HG03378 (cell line): ENCODE measurements at regions not wholly inside any gene's neighbourhood (a gene's known extent, or its start where the extent isn't known, plus 50 kb on each side); places are given as distances from the start of the nearest gene placed in this dataset.
"Not testable (repeated sequence)": the region's sequence is repeated elsewhere in the genome, so short reads cannot be mapped to it uniquely, and the experiment has no call there.

ENCODE experiments used
- ATAC-seq: cut with Tn5 transposase; IDR thresholded peaks from one replicate; pipeline ENCODE4 v1.9.1; 2021; ENCODE audit warnings: mild to moderate bottlenecking, moderate library complexity; ENCODE audit not compliant: unreplicated experiment

DNA sequence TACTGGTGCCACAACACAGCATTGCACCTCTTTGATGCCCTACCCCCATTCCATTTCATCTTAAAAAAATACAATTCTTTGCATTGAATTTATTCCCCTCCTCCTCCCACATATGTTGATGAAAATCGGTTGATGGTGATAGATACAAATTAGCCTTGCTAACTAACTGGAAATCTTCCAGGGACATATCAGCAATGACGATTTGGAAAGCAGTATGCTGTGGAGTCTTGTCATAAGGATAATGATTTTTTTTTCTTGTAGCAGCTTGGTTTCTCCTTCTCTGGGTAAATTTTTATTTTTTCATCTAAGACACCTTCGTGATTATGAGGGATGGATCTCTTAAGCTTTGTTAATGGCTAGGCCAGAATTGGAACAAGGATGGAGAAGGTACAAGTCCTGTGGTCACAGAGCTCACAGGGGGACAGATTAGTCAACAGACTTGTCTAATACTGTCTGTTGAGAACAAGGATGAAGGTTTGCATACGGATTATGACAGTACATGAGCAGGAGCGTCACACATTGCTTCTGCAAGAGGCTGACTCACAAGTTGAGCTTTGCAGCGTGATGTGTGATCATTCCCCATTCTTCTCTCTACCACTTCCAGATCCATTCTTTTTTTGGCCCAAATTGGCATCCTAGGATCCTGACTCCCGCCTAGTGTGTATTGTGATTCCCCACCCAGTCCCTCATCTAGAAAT lies 233.1 kb upstream of the FERMT1 start:
- no peak for ATAC-seq

DNA sequence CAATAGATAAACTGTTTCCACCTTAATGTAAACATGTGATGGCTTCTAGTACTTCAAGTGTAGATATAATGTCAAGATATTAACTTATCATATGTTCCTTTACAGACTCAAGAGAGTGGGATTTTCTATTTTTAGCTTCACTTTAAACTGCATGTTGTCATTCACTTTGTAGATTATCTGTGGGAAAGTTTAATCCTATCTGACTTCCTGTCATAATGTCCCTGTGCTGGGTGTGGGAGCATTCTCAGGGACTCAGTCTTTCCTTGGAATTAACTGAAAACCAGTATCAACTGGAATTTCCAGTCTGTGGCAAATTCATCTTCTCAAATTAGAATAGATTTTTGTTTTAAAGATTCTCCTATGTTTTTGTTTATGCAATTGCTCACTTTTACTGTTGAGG lies 226.1 kb upstream of the FERMT1 start:
- no peak for ATAC-seq

DNA sequence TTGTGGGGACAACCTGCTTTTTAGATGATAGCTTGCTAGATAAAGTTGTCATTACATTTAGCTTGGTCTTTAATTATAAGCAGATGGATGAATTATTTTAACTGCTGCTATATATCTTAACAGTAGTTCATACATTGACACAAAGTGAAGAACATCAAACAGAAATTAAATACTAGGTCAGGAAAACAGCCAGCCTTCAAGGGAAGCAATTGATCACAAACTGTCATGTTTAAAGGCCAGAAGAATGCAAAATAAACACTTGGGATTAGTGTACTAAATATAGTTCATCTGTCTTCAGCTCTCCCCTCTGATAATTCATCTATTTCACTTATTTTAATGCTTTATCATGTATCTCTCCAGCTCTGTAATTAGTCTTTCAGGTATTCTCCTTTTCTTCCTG lies 225.1 kb upstream of the FERMT1 start:
- ATAC-seq: no peak

DNA sequence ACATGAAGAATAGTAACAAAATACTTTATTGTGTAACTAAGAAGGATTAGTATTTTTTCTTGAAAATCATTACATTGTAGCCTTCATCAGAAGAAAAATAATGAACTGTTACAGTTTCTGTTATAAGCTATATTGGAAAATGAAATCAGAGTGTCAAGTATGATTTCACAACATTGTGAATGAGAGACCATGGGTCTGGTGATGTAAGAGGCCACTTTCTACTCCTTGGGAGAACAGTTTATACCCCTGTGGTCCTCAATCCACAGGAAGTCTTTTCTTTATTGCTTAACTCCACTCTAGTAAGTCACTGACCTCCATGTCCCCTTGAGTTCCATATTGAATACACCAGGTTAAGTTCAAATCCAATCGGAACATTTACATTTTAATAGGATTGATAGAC lies 218.7 kb upstream of the FERMT1 start:
- no peak for ATAC-seq

DNA sequence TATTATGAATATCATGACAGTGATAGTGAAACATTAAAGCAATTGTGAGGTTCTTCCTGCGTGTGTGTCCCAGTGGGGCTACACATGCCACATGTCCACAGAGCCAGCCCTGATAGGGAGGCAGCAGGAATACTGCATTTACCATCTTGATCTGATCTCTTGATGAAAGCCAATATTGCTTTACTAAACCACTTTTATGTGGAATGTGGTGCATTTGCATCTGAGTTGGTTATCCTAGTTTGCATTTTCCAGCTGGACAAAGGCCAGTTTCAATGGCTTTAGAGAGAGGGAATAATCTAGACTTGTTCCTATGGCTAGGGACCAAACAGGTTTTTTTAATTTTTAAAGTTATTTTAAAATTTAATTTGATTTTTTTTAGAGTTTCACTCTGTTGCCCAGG lies 216.3 kb upstream of the FERMT1 start:
- ATAC-seq: no peak

DNA sequence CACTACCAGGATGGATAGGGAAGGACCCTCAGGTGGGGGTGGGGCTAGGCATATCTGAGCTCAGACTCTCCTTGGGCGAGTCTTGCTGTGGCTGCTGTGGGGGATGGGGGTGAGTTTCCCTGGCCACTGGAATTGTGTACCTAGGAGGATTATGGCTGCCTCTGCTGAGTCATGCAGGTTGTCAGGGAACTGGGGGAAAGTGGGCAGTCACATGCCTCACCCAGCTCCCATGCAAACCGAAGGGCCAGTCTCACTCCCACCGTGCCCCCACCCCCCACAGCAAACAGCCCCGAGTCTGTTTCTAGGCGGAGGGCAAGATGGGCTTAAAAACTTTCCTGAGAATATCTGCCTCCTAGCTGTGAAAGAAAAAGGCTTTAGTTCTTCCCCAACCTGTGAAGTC lies 210.3 kb upstream of the FERMT1 start:
- no peak for ATAC-seq

DNA sequence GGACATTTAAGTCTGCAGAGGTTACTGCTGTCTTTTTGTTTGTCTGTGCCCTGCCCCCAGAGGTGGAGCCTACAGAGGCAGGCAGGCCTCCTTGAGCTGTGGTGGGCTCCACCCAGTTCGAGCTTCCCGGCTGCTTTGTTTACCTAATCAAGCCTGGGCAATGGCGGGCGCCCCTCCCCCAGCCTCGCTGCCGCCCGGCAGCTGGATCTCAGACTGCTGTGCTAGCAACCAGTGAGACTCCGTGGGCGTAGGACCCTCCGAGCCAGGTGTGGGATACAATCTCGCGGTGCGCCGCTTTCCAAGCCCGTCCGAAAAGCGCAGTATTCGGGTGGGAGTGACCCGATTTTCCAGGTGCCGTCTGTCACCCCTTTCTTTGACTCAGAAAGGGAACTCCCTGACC lies 198.4 kb upstream of the FERMT1 start:
- ATAC-seq: not testable (repeated sequence)

DNA sequence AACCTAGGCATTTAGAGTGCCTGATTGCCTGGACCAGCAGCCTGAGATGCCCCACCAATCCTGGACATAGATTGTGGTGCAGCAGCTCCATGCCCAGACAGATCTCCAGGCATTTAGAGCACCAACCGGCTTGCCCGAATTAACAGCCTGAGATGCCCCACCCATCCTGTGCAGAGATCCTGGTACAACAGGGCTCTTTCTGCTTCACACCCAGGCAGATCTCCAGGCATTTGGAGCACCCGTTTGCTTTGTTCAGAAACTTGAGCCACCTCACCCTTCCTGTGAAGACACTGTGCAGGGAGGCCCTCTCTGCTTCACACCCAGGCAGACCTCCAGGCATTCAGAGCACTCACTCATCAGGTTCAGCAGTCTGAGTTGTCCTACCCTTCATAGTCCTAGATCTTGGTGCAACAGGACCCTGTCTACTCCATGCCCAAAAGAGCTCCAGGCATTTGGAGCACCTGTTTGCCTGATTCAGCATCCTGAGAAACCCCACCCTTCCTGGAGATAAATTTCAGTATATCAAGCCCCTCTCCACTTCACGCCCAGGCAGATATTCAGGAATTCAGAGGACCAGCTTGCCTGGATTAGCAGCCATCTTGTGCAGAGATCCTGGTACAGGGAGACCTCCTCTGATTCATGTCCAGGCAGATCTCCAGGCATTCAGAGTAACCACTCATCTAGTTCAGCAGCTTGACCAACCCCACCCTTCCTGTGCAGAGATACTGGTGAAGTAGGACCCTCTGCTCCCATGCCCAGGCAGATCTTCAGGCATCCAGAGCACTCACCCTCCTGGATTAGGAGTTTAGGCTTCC lies 189.2 kb upstream of the FERMT1 start:
- no peak for ATAC-seq

DNA sequence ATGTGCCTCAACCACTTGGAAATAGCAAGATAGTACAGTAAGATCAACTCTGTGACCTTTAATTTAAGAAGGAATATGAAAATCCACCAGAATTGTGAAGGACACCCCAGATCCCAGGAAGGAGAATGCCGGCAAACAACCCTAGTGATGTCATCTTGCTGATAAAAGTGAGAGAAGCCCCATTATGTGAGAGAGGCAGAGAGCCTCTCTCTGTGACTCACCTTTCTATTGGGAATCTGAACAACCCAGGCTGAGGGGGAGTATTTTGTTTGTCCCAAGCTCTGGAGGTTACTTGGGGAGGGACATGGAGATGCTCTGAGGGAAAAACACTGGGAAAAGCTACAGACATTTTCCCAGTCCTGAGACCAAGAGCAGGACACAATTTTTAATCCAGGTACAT lies 188.3 kb upstream of the FERMT1 start:
- ATAC-seq: no peak

DNA sequence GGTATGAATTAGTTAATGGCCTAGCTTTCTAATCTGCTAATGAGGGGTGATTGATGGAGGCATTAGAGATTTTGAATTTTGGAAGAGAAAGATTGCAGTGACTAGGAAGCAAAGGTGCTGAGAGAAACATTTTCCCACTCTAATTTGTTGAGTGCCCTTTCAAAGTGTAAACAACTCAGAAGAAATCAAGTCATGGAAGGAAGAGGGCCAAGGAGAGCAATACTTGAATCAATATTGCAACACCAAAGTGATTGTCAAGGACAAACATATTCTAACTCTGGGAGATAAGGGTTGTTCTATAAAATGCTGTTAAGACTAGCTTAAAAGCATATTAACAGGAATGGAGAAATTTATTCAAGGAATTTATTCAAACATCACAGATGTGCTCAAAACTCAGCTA lies 182.7 kb upstream of the FERMT1 start:
- ATAC-seq: no peak

DNA sequence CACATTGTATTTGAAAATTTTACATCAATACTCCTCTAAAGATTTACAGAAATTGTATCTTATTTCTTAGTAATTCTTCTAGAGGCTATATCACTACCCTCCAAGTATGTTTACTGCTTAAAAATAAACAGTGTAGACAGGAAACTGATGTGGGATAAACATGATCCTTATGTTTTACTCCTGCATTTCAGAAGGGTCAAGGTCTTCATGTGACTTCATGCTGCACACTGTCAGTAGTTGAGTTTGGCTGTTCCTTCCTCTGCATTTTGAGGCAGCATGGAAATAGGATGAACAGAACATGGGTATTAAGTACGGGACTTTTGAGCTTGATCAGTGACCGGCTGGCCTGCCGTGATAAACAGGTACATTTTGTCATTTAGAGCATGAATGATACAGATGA lies 179.2 kb upstream of the FERMT1 start:
- no peak for ATAC-seq

DNA sequence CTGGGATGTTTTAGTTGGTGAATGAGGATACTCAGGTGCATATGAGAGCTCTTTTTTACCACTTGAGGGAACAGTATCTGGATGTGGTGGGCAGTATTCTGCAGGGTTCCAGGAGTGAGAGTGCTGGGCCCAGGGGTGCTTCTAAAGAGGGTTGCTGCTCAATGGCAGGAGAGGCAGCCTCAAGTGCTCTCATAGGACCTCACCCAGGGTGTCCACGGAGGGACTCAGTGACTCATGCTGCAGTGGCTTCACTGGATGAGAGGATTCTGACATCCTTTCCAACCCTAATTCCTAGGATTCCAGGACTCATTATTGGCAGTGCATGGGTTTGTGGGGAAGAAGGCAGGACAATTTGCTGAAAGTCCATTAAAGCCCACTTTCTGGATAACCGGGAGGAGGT lies 176.6 kb upstream of the FERMT1 start:
- no peak for ATAC-seq

DNA sequence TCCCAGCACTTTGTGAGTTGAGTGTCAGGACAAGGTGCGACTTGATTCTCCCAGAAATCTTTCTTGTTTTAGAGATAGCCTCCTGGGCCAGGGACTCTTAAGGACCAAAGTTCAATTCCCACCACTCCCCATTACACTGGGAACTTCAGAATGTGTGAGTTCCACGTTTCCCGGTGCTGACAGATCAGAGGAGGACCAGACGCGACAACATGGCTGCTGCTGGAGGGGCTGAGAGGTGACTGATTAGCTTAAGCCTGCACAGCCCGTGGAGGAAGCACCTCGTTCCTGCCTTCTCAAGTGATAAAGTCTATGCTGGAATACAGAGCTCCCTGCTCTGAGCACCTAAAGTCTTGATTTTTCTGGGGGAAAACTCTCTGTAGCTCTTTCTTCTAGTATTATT lies 175.2 kb upstream of the FERMT1 start:
- ATAC-seq: no peak

DNA sequence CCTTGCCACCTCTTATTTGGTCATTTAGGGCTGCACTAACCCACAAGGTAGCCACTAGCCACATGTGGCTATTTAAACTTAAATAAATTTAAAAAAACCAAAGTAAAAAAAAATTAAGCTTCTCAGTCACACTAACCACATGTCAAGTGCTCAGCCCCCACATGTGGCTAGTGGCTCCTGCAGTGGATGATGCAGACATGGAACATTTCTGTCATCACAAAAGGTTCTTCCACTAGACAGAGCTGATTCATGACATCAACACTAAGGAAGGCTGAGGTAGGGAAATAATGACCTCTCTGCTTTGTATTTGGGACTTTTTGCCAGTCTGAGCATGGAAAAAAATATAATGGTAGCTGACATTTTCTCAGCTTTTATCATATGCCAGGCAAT lies 173.0 kb upstream of the FERMT1 start:
- ATAC-seq: no peak

DNA sequence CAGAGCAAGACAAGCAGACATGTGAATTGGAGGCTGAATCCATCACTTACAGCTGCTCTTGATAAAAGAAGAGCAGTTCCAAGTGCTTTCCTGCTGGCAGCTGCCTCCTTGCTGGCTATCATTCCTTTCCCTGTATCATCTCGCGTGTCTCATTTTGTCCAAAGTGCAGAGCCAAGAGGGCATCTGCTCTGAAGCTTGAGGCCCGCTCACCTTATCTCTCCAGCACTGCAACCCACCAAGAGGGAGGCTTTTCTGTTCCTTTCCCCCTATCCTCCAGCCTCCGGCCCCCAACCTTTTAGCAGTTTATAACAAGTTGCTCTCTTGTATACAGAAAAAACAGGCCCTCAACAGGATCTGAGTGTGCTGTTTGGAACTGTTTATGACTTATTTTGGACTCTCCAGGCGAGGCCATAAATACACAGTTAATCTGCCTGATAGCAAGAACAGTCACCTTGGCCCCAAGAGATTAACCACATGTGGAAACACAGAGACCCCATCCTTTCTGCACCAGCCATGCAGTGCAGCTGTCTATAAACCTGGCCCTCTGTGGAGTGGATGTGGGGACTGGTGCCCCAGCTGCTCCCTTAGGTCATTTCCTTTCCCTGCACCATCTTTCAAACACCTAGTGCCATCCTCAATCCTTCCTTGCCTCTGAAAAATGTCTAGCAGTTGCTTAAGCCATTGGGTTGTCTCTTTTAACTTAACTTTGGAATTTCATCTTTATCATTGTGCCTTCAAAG lies 172.5 kb upstream of the FERMT1 start:
- ATAC-seq: no peak

DNA sequence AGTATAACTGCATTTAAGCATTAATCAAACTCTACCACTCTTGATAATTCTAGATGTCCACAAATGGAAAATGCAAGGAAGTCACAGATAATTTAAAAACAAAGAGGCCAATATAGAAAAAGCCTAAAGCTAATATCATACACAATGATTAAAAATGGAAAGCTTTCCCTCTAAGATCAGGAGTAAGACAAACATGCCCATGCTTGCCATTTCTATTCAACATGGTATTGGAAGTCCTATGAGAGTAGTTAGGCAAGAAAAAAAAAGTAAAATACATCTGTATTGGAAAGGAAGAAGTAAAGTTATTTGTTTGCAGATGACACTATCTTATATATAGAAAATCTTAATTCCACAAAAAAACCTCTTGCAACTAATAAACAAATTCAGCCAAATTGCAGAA lies 164.6 kb upstream of the FERMT1 start:
- ATAC-seq: no peak

DNA sequence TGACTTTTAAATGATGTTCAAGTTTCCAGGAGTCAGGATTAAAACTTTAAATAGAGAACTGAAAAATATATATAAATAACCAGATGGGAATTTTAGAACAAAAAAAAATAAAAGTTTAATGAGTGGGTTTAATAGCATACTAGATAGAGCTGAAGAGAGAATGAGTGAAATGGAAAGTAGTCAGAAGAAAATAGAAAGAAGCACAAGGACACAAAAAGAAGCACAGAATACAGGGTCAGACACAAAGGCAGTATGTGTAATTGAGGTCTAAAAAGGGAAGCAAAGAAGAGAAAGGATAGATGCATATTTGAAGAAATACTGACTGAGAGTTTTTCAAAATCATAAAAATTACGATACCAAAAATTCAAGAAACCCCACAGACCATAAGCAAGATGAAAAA lies 159.8 kb upstream of the FERMT1 start:
- ATAC-seq: no peak

DNA sequence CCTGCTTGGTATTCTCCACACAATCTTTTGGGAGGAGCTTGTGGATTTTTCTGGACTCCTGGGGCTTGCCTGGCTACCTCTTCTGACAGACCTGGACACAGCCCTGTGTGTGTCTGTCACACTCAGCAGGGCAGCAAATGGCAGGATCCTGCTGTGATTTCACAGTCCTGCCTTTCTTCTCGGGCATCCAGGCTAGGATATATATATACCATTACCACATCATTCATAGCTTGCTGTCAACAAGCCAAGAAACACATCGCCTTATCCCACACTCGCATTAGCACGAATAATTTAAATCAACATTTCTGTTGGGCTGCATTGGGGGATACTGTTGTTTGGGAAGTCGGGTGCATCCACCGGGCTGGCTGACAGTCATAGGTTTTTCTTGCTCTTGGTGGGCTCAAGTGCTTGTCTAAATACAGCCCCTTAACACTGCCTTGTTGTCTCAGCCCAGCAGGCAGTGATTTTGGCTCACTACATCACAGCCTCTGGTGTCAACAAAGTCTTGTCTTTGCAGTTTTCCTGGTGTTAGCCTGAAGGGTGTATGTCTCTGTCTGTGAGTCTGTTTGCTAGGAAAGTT lies 154.9 kb upstream of the FERMT1 start:
- ATAC-seq: no peak

DNA sequence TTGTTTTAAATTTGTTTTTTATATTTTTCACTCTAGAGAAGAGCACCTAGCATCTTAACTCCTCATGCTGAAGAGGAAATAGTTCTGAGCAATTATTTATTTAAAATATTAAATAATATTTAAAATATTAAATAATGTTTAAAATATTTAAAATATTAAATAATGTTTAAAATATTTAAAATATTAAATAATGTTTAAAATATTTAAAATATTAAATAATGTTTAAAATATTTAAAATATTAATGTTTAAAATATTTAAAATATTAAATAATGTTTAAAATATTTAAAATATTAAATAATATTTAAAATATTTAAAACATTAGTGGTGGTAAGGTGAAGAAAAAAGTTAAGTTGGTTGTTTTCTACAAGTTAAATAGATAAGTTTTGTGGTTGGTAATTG lies 147.6 kb upstream of the FERMT1 start:
- not testable (repeated sequence) for ATAC-seq

DNA sequence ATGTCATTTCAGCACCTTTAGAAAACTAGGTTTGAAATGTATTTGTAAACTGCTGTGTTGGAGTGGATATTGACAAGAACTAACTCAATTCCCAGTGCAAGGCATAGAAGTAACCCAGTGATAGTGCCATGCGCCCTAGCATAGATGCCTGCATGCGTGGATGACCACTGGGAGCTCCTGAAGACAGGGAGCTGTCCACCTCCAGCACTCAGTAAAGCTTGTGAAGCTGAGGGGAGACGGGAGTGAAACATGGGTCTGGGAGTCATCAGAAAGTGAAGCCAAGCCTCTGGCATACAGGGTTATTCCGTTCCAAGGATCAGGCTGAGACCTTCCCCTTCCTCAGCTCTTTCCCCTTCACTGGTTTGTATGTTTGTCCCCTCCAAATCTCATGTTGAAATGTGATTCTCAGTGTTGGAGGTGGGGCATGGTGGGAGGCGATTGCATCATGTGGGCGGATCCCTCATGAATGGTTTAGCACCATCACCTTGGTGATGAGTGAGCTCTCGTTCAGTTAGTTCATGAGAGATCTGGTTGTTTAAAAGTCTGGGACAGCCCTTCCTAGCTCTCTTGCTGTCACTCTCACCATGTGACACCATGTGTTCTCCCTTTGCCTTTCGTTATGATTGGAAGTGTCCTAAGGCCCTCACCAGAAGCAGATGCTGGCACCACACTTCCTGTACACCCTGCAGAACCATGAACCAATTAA lies 146.5 kb upstream of the FERMT1 start:
- no peak for ATAC-seq
